GM19438 (cell line): ENCODE measurements at regions not wholly inside any gene's neighbourhood (a gene's known extent, or its start where the extent isn't known, plus 50 kb on each side); places are given as distances from the start of the nearest gene placed in this dataset.

Experiments
- ATAC-seq: cut with Tn5 transposase; IDR thresholded peaks from one replicate; pipeline ENCODE4 v1.9.1; 2021; ENCODE audit warnings: low read depth; ENCODE audit not compliant: unreplicated experiment

DNA sequence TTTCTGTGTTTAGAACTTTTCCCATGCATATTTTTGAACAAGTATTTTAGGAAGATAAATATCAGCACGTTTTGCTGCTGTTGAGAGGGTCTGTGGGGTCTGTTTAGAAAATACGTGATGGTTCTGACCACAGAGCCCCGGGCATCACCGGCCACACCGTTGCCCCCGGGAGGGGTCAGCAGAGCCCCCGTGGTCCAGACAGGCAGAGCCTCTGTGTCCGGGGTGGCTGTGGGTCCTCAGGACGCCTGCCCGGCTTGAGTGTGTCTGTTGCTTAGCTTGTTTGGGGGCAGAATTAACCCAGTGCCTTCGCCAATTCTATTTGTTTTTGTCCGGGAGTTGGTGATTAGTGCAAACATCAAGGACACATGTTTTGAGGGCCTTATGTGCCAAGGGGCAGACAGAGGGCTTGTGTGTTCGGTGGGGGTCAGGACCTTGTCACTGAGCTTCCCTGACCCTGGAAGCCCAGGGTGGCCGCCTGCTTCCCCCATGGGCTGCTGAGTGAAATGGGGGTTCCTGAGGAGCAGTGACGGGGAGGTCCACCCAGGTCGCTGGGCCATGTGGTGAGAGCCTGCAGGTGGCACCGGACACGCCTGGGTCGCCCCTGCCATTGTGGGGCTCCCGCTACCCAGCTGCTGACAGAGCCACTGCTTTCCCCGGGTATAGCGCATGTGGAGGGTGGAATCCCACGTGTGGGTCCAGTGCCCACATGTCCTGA is 122.2 kb downstream of the SIK1 start:
- ATAC-seq: no peak

DNA sequence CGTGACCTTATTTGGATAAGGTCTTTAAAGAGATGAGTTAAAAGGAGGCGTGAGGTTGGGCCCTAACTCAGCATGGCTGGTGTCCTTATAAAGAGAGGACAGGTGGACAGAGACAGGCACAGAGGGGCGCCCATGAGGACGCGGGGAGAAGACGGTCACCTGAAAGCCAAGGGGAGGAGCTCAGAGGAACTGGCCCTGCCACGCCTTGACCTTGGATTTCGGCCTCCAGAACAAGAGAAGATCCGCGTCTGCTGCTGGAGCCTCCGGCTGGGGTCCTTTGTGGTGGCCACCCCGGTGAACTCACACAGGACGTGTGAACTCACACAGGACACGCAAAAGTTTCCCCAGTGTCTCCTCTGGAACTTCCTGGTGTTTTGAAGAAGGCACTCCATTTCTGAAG is 122.7 kb downstream of the SIK1 start:
- no peak for ATAC-seq

DNA sequence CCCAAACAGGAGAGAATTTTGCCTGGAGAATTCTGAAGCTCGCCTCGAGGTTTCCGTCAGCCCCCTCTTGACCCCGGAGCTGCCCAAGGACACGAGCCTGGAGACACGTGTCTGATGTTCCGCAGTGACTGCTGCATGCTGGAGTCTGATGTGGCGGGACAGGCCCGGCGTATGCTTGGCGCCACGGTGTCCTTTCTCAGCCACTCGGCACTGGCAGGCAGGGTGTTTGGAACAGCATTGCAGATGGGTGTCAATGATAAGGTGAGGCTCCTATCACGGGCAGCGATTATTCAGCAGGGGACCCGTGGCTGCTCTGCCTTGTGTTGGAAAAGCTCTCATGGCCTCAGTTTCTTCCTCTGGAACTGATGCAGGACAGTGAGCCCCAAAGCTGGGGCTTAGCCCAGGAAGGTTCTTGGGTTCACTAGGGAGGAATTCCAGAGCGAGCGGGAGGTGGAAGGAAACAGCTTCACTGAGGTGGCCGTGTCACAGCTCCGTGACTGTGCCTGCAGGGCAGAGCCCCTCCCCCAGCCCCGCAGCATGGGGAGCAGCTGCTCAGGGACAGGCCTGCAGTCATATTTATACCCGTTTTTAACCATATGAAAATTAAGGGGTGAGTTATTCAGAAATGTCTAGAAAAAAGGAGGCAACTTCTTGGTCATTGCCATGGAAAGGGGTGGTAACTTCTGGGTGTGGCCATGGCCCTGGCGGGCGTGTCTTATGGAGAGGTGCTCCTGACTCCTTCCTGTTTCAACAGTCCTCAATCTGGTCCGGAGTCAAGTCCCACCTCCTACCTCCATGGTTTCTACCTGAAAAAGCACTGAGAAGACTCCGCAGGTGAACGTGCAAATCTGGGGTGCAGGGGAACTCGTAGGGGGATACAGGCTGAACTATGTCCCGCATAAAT is 123.4 kb downstream of the SIK1 start:
- ATAC-seq: no peak

DNA sequence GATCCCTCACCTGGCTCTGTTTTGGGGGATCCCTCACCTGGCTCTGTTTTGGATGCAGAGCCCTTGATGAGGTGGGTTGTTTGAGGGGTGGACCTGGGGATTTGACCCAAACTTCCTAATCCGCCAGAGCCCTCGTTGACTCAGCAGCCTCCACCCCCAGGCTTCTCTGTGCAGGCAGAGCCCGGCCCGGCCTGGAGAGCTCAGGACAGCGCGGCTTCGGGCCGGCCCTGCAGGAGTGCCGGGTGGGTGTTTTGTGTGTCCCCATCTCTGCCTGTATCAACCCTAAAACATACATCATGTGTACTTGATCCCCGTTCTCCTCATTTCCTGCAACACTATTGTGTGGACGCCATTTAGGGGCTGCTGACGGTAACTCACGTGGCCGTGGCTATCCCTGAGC is 124.2 kb downstream of the SIK1 start:
- no peak for ATAC-seq

DNA sequence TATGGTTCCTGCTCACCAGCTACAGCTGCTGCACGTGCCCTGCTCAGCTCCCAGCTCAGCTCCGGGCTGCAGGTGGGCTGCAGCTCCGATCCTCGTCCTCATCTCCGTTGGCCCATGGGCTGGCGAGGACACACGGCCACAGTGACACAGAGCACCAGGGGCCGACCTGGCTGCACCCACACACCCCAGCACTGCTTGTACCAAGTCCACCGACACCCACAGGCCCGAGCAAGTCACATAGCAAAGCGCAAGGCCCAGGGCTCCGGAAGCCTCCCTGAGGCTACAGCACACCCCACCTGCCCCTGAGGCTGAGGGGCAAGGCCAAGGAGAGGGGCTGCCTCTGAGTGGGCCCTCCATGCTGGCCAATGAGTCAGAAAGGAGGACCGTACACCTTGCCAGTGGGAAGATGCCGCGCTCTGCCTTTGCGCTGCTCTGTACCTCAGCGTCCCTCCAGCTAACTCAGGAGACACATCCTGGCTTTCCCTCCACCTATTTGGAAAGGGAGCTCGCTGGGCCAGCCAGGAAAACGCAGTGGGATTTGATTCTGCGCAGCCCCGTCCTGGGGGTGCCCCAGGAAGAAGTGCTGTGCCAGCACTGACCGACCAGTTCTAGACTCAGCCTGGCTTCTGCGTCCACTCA is 124.8 kb downstream of the SIK1 start:
- ATAC-seq: no peak

DNA sequence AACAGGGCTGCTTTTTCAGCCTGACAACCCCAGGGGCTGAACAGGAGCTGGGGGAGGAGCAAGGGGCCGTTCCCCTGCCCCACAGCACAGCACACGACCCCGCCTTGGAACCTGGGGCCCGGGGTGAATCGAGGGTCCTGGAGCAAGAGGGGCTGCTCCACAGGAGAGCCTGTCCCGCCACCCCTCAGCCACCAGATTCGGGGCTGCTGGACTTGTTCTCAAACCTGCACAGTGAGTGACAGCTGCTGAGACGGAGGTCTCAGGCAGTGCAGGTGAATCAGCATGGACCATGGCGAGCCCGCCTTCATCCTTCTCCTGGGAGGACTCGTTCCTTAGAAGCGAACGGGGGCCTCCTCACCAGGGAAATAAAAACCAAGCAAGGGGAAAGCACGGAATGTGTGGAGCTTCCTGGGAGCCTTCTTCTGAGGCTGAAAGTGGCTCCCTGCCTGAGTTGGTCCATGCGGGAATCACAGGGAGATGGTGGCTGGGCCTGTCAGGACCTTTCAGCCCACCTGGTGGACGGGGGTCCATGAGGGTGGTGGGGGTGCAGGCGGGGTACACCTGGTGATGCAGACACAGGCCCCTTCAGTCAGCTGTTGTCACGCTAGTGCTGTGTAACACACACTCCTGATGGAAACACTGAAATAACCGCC is 125.4 kb downstream of the SIK1 start:
- ATAC-seq: no peak

DNA sequence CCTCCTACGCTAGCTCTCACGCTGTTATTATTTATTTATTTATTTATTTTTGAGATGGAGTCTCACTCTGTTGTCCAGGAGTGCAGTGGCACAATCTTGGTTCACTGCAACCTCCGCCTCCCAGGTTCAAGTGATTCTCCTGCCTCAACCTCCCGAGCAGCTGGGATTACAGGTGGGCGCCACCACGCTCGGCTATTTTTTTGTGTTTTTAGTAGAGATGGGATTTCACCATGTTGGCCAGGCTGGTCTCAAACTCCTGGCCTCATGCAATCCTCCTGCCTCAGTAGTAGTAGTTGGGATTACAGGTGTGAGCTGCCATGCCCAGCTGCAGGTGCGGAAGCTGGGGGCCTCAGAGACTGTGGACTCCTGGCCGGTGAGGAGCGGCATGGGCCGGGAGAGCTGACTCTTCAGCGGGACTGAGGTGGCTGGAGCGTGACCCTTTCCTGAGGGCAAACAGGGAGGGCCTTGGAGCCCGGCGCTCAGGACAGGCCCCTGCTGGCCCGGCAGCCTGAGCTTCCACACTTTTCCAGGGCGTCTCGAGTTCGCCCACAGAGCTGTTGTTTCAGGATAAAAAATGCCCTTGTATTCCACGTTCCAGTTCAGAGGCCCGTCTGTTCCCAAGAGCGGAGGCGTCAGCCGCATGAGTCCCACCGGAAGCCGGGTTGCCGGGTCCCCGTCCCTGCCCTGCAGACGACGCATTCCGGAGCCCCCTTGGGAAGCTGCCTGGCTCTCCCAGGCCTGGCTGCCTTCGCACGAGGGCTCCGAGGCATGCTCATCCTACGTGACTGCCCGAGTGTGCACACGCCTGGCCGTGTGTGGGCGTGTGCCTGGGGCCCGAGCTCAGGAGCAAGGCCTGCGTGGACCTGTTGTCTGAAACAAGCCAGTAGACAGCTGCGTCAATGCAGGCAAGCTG is 126.2 kb downstream of the SIK1 start:
- no peak for ATAC-seq

DNA sequence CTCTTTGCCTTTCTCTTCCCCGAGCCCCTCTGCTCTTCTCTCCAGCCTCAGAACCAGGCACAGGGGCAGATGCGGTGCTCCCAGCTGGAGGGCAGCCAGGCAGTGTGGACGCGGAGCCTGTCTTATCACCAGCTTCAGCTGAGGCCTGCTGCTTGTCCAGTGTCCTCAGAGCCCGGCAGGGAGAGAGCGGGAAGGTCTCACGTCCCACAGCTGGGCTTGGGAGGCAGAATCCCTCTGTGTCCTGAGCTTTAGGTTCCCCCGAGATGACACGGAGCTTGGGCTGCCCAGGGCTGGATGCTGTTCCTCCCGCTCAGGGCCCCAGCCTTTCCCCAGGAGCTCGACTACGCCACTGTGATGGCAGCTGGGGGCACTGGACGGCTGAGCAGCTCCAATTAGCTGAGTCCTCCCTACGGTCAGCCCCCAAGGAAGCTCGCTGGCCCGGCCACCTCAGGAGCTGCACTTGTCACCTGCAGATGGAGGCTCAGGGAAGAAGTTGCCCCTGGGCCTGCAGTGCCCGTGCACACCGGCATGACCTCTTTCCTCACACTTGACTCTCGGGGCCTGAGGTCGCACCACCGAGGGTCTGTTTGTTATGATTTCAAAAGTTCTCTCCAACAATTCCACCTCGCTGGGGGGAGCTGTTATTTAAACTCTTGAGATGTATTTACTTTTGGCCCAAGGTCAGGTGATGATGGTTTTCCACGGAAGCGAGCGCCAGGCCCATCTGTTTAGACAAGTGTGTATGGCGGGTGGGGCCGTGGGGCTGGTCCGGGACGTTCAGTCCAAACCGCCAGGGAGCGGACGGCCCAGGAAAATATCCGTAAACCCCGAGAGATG is 127.3 kb downstream of the SIK1 start:
- no peak for ATAC-seq

DNA sequence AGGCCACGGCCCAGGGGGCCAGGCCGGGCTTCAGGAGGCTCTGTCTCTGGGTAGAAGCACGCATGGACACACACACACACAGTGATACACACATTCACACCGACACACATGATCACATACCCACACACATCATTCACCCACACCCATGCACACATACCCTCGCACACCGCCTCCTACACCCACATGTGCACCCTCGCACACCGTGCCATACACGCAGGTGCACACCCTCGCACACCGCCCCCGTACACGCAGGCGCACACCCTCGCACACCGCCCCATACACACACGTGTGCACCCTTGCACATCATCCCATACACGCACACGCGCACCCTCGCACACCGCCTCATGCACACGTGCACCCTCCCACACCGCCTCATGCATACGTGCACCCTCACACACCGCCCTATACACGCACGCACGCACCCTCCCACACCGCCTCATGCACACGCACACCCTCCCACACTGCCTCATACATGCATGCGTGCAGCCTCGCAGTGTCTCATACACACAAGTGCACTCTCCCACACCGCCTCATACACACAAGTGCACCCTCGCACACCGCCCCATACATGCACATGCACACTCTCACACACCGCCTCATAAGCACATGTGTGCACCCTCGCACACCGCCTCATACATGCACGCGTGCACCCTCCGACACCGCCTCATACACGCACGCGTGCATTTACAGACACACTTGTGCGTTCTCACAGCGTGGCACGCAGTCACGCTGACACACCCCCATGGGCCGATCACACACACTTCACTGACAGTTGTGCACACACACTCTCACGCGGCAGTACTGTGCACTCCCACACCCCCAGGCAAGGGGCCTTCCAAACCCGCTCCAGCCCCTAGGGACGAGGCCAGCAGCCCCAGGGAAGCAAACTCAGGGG is 128.1 kb downstream of the SIK1 start:
- no peak for ATAC-seq

DNA sequence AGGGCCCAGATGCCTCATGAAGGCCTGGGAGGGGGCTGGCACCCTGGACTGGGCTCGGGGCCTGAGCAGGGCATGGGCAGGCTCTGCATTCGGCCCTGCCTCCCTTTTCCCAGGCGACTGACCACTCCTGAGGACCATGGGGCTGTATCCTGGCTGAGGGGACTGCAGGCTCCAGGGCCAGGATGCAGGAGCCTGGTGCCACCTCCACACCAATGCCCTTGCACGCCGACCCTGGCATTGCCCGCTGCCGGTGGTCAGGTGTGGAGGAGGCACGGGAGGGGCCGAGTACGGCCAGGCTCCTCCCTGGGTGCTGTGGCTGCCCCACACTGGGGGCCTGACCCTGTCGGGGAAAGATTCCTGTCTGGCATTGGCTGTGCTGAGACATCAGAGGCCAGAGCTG is 128.9 kb downstream of the SIK1 start:
- no peak for ATAC-seq

DNA sequence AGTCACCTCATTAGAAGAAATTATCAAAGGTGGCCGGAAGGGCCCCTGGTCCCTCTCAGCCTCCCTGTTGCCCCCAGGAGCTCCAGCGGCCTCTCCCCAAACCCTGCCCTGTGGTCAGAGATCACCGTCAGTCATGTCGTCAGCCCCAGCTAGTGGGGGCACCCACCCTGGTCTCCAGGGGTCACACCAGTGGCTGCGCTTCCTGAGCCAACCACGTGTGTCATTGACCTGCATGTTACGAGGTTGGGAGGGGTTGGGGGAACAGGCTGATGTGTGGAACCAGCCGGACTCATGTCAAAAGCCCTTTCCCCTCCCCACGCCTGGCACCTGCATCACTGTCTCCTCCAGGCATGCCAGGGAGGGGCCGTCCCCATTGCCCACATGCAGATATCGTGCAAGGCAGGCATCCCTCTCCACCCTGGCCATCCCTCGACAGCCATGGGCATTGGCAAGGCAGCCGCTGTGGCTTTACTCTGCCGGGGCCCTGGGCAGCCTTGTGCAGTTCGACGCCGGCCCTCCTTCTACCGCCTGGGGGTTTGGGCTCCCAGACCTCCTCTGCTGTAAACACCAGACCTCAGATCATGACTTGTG is 128.7 kb downstream of the CRYAA start:
- ATAC-seq: no peak

DNA sequence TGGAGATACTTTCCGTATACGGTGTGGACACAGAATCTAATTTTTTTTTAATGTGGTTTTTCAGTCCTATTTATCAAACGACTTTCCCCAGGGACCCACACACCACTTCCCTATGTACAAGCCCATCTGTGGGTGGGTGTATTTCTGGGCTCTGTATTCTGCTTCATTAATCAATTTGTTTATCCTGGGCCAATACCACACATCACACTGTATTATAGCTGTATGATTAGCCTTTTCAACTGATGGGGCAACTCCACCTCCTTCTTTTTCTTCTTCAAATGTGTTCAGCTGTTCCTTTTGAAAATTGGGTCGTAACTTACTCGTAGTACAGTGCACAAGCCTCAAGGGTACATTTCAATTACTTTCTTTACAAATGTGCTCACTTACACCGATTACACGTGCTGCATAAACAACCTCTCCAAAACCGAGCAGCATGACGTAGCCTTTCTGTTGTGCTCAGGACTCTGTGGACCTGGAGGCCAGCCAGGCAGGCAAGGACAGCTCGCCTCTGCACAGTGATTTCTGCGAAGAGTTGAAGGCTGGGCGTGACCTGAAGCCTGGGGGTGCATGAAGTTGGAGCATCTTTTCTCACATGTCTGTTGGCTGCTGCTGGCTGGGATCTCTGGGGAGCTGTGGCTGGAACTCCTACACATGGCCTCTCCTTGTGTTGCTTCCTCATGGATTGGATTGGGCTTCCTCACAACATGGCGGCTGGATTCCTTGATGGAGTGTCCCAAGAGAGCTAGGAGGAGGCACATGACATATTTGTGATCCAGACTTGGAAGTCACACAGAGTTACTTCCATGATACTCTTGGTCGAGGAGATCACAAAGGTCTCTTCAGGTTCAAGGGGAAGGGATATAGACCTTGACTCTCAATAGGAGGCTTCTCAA is 126.5 kb downstream of the CRYAA start:
- no peak for ATAC-seq

DNA sequence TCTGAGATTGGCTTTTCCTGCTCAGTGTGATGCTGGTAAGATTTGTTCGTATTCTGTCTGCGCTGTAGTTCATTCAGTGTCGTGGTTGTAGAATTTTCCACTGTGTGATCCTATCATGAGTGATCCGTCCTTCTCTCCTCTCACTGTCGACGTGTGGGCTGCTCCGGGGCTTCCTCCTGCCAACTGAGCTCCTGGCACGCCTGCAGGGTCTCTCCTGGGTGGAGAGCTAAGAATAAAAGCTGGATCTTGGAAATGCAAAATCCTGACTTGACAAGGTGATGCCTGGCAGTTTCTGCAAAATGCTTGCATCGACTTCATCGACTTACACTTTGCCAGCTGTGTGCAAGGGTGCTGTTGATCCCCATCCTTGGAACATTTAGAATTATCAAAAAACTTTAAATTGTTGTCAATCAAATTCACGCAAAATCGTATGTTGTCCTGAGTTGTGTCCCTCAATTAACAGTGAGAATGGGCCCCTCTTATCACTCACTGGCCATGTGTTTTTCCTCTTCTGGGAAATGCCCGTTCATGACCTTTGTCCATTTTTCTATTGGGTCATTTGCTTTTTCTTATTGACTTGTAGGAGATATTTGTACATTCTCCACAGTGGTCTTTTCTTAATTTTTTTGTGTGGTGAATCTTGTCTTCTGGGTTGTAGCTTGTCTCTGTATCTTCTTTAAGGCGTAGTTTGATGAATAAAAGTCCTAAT is 125.5 kb downstream of the CRYAA start:
- no peak for ATAC-seq

DNA sequence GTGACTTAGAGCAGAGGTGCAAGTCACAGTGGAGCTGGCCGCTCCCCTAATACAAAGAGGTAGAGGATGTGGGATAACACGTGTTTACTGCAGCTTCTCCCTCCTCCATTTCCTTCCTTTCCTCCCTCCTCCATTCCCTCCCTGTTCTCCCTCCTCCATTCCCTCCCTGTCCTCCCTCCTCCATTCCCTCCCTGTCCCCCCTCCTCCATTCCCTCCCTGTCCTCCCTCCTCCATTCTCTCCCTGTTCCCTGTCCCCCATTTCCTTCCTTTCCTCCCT is 124.0 kb downstream of the CRYAA start:
- ATAC-seq: no peak

DNA sequence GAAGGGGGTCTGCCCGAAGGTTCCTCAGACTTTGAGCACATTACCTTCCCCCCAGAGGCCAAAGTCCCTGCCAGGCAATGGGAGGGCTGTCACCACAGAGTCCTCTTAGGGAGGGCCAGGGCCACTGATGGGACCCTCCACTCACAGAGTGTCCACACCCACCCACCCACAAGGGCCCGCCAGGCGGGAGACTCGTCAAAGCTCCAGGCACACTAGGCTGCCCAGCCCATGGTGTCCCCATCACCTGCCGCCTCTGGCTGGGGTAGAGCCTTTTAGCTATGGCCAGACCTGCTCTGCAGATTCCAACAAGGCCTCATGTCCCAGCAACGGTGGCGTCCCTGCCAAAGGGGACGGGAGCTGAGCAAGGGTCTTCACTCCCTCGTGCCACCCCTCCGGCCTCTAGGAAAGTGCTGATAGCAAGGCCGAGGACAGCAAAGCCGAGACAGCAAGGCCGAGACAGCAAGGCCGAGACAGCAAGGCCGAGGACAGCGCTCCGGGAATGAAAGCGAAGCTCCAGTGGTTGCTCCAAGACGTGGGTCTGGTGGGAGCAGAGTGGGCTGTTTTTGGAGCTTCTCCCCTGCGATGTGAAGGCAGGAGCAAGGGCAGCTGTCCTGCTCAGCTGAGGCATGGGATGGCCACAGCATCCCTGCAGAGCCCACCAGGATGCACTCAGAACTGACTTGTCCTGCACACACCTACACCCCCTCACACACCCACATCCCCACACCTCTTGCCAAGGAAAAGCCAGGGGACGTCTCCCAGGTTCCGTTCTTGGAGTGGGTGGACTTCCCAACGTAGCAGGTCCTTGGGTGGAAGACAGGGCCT is 123.4 kb downstream of the CRYAA start:
- no peak for ATAC-seq
